ENCODE measurements at regions not wholly inside any gene's neighbourhood (a gene's known extent, or its start where the extent isn't known, plus 50 kb on each side); places are given as distances from the start of the nearest gene placed in this dataset.

- Histone ChIP-seq H4K20me1 (ENCODE audit: insufficient read depth) (no peaks in the 10 kb centered on the region), H2AFZ (ENCODE audit: low read depth) (no peak overlapping the region), H3K4me3 (IDR thresholded peaks at IDR 0.05; ENCODE audit: insufficient read depth, low read depth, low read length) (no peak overlapping the region), H3K36me3 (ENCODE audit: insufficient read depth) (no peaks in the 10 kb centered on the region), H3K27me3 (ENCODE audit: insufficient read depth, low read depth) (no peaks in the 10 kb centered on the region), H3K9ac (no peak overlapping the region), H3K27ac (no peak overlapping the region), H3K4me1 (ENCODE audit: low read depth, poor library complexity, severe bottlenecking) (no peaks in the 10 kb centered on the region), H3K4me2 (no peak overlapping the region), H3K79me2 (ENCODE audit: insufficient read depth, low read depth) (no peaks in the 10 kb centered on the region)
- no peak for TF ChIP-seq CTCF (conservative IDR thresholded peaks at IDR 0.05; ENCODE audit: low read depth, low read length)
Measured at GRCh38 chr21:32947736-32948135, 78.0 kb upstream of the OLIG2 start.

GRCh38 chr21:32949701-32950100 is 76.0 kb upstream of the OLIG2 start:
- Histone ChIP-seq H3K36me3 (ENCODE audit: insufficient read depth) (no peaks in the 10 kb centered on the region), H3K27ac (no peak overlapping the region), H3K27me3 (ENCODE audit: insufficient read depth, low read depth) (no peaks in the 10 kb centered on the region), H4K20me1 (ENCODE audit: insufficient read depth) (no peaks in the 10 kb centered on the region), H2AFZ (ENCODE audit: low read depth) (no peak overlapping the region), H3K4me1 (ENCODE audit: low read depth, poor library complexity, severe bottlenecking) (no peaks in the 10 kb centered on the region), H3K4me2 (no peak overlapping the region), H3K4me3 (IDR thresholded peaks at IDR 0.05; ENCODE audit: insufficient read depth, low read depth, low read length) (no peak overlapping the region), H3K9ac (no peak overlapping the region), H3K79me2 (ENCODE audit: insufficient read depth, low read depth) (no peaks in the 10 kb centered on the region)
- no peak for TF ChIP-seq CTCF (conservative IDR thresholded peaks at IDR 0.05; ENCODE audit: low read depth, low read length)

- Histone ChIP-seq H3K27me3 (ENCODE audit: insufficient read depth, low read depth) (no peaks in the 10 kb centered on the region), H3K27ac (no peak overlapping the region), H4K20me1 (ENCODE audit: insufficient read depth) (no peaks in the 10 kb centered on the region), H3K4me1 (ENCODE audit: low read depth, poor library complexity, severe bottlenecking) (no peaks in the 10 kb centered on the region), H3K36me3 (ENCODE audit: insufficient read depth) (no peaks in the 10 kb centered on the region), H3K4me3 (IDR thresholded peaks at IDR 0.05; ENCODE audit: insufficient read depth, low read depth, low read length) (no peak overlapping the region), H3K79me2 (ENCODE audit: insufficient read depth, low read depth) (no peaks in the 10 kb centered on the region), H3K9ac (no peak overlapping the region), H2AFZ (ENCODE audit: low read depth) (no peak overlapping the region), H3K4me2 (no peak overlapping the region)
- no peak for TF ChIP-seq CTCF (conservative IDR thresholded peaks at IDR 0.05; ENCODE audit: low read depth, low read length)
Measured at GRCh38 chr21:32951041-32951440, 74.7 kb upstream of the OLIG2 start.

GRCh38 chr21:32954353-32954752 is 71.4 kb upstream of the OLIG2 start:
- Histone ChIP-seq H3K4me3 (IDR thresholded peaks at IDR 0.05; ENCODE audit: insufficient read depth, low read depth, low read length) (no peak overlapping the region), H3K27ac (no peak overlapping the region), H3K79me2 (ENCODE audit: insufficient read depth, low read depth) (no peaks in the 10 kb centered on the region), H3K9ac (no peak overlapping the region), H4K20me1 (ENCODE audit: insufficient read depth) (no peaks in the 10 kb centered on the region), H3K27me3 (ENCODE audit: insufficient read depth, low read depth) (no peaks in the 10 kb centered on the region), H2AFZ (ENCODE audit: low read depth) (no peak overlapping the region), H3K4me1 (ENCODE audit: low read depth, poor library complexity, severe bottlenecking) (no peaks in the 10 kb centered on the region), H3K36me3 (ENCODE audit: insufficient read depth) (no peaks in the 10 kb centered on the region), H3K4me2 (no peak overlapping the region)
- TF ChIP-seq CTCF (conservative IDR thresholded peaks at IDR 0.05; ENCODE audit: low read depth, low read length) = no peak
